ENCODE measurements at regions not wholly inside any gene's neighbourhood (a gene's known extent, or its start where the extent isn't known, plus 50 kb on each side); places are given as distances from the start of the nearest gene placed in this dataset.

DNA sequence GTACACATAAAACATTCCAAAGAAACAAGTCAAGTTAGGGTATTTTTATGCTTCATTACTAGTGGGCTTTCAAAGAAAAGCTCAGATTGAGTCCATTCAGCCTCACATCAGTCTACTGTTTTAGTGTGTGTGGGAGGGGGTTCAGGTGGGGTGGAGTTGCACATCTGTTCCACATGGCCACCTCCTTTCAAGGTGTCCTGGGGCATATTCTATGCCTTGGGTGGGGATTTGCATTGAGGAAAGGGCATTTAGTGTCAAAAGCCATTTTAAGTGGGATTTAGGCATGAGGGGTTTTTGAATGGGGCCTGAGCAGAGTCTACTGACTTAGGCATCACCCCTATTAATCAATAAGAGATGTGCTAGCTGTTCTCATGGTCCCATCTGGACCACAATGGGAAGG, 983.1 kb downstream of the TLE4 start:
- no peak for DNase-seq (ENCODE audit: low read depth in 2 of 2)

DNA sequence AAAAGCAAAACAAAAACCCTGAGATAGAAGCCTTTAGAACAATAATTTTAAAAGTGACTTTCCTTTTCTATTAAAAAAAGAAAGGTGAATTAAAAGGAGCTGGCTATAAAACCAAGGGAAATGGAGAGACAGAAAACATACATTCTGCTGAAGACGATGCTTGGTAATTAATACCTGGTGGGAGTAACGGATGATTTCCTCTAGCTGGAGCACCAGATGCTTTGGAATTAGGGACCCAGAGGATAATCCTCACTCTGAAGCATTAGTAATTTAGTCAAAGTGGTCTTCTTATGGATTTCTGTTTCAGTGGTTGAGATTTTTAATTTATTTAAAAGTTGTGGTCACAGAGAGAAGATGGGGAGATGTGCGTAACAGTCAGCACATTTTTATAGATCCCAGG, 982.5 kb downstream of the TLE4 start:
- DNase-seq (ENCODE audit: low read depth in 2 of 2): no peak

DNA sequence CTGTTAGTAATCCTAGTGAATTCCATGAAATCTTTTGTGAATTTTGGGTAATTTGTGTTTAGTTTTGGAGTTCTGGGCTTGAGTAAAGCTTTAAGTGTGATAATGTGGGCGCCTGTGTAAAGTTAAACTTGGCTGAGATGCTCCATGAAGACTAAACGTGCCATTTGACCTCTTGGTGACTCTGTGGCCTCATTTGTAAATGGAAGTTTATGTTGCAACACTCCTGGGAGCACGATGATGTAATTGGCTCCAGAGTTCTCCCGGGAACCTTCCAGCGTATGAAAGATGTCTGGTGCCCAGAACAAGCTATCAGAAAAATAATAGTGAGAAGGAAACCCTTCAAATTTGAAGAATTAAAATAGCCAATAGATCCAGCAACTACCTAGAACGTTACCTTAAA, 981.2 kb downstream of the TLE4 start:
- no peak for DNase-seq (ENCODE audit: low read depth in 2 of 2)

DNA sequence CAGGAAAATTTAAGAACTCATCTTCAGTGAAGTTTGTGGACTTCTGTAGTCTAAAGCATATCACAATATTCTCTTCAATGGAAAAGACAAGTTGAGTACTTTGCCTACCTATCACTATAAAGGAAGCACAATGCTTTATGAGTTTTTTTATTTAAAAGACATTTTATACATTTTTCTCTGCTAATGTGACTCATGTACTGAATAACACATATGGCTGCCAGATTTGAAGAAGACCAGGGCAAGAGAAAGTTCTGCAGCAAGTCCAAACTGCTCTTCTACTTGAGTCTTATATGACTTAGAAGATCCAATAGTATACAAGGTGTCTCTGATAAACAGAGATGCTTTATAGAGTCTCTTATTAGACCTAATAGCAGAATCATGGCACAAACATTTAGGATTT, 978.4 kb downstream of the TLE4 start:
- DNase-seq (ENCODE audit: low read depth in 2 of 2): no peak

DNA sequence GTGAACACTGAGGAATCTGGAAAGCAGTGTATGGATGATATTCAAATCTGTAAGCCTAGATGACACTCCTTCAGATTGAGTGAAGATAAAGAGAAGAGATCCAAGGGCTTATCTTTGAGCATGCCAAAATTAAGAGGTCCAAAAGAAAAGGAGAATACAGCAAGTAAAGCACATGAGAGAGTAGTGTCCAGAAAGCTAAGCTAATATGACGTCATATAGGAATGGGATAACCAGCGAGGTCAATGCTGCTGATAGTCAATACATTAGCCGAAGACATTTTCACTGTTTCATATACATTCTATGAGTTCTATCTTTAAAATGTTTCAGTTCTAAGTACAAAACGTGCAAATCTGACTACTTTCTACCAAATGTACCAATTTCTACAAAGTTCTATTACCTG, 975.8 kb downstream of the TLE4 start:
- DNase-seq (ENCODE audit: low read depth in 2 of 2): no peak

DNA sequence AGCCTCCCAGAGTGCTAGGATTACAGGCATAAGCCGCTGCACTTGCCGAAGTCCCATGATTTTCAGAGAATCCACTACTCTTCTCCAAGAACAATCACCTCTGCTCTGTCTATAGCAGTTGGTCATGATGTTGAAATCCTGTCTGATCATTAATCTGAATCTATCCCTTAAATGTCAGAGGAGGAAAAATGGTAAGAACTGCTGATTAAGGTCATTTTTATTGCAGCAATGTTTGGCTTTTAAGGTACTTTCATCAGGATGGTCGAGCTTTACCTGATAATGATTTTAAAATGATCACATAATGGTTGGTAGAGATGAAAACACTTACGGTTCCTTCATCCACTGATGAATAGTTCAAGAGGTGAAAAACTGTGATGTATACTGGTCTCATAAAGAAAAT, 968.6 kb downstream of the TLE4 start:
- DNase-seq (ENCODE audit: low read depth in 2 of 2): no peak

DNA sequence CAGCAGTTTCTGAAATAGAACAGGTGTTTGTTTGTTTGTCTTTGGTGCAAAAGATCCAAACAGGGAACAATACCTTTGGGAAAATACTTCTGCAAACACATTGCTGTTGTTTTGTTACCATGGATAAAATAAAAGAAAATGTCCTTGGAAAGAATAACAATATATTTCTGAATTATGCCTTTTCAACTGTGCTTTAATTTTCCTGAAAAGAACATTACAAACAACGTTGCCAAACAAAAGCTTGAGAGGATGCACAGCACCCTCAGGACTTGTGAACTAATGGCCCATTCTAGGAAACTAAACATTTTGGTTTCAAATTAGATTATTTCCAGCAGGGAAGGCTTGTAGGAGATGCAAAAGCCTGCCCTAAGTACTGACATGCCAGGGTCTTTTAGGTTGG, 967.2 kb downstream of the TLE4 start:
- DNase-seq (ENCODE audit: low read depth in 2 of 2): no peak

DNA sequence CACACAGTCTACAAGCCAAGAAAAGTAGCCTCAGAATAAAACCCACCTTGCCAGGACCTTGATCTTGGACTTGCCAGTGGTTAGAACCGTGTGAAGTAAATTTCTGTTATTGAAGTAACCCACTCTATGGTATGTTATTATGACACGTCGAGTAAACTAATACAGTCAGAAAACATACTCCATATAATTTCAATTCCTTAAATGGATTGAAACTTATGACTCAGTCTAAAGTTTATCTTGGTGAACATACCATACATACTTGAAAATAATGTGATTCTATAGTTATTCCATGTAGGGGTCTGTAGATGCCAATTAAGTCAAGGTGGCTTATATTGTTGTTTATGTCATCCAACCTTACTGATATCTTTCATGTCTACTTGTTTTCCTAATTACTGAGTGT, 950.7 kb downstream of the TLE4 start:
- no peak for DNase-seq (ENCODE audit: low read depth in 2 of 2)

DNA sequence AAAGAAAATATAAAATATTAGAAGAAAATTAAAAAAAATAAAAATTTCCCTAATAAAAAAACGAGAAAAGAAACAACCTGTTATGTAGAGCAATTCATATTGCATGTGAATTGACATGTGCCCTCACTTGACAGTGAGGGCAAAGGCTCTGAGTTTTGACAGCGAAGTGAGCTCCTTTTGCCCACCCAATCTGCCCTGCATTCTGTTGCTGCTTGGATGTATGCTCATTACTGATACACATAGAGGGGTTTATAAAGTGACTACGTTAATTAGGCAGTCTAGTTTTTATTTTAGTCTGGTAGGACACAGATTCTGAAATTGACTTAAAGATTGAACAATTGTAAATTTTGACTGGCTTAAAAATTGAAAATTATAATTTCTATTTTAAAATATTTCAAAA, 949.4 kb downstream of the TLE4 start:
- no peak for DNase-seq (ENCODE audit: low read depth in 2 of 2)

DNA sequence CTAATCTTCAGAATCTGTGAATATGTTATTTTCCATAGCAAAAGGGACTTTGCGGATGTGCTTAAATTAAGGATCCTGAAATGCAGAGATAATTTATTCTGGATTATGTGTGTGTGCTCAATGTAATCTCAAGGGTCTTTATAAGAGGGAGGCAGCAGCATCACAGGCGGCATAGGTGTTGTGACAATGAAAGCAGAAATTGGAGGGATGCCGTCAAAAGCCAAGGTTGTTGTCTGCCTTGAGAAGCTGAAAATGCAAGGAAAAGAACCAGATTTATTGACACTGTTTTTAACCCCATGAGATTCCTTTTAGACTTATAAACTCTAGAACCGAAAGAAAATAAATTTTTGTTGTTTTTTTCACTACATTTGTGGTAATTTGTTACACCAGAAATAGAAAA, 948.5 kb downstream of the TLE4 start:
- no peak for DNase-seq (ENCODE audit: low read depth in 2 of 2)

DNA sequence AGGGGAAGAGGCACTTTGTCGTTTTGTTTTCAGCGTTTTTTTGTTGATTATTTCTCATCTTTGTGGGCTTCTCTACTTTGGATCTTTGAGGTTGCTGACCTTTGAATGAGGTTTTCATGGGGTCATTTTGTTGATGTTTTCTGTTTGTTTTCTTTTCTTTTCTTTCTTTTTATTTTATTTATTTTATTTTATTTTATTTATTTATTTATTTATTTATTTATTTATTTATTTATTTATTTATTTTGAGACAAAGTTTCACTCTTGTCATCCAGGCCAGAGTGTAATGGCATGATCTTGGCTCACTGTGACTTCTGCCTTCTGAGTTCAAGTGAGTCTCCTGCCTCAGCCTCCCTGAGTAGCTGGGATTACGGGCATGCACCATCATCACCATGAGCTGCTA, 946.7 kb downstream of the TLE4 start:
- no peak for DNase-seq (ENCODE audit: low read depth in 2 of 2)

DNA sequence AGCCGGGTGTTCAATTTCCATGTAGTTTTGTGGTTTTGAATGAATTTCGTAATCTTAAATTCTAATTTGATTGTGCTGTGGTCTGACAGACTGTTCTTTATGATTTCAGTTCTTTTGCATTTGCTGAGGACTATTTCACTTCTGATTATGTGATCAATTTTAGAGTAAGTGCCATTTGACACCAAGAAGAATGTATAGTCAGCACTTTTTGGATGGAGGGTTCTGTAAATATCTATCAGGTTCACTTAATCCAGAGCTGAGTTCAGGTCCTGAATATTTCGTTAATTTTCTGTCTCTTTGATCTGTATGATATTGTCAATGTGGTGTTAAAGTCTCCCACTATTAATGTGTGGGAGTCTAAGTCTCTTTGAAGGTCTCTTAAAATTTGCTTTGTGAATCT, 944.9 kb downstream of the TLE4 start:
- DNase-seq (ENCODE audit: low read depth in 2 of 2): no peak

DNA sequence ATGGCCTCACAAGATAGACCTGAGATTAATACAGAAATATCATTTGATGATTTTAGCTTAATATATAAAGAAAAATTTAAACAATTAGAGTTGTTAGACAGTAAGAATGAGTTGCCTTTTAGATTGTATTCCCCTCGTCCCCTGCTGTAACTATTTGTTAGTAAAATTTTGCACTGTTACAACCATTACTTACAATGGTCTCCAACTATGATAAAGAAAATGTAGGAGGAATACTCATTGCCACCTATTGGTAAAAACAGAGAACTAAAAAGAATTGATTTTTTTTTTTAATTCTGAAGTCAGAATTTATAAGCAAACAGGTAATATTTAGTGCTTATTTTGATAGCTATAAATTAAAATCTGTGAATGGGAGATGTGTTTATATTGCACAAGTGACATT, 937.6 kb downstream of the TLE4 start:
- no peak for DNase-seq (ENCODE audit: low read depth in 2 of 2)

DNA sequence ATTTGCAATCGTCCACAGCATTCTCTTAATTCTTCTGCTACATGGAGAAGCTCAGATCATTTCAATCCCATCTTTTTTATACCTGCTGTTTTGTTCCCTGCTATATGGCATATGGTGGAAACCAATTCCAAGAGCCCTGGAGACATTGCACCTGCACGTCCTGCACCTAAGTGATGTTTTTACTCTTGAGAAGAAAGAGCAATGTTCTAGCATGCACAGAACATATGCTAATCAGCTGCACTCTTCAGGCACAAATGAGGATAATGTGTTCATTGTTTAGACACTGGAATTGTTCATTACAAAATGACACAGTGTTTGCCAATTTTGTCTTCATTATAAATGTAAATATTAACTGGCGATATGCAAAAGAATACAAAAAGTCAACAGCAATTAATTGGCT, 935.8 kb downstream of the TLE4 start:
- DNase-seq (ENCODE audit: low read depth in 2 of 2): no peak

DNA sequence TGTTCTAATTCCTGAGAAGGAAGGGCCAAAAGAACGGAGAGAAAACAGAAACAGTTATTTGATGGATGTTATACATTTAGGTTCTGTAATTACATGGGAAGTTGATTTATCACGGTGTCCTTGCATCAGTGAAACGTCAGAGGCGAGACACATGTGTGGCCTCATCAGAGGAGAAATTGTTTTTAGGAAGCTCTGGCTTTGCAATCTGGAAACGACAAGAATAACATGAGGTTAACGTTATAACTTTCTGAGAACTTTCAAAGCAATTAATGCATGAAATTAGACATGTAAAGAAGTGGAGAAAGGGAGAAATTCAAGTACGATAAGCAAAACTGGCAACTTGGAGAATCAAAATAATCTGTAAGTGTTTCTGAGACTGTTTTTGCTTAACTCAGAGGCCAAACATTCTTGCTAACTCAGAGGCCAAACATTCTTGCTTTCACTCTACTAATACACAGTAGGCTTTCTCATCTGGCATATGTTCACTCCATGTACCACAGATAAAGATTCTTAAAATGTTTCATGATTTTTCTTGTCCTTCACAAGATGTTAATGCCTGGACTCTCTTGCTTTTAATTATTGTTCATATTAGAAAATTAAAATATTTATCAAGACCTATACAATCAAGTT, 933.0 kb downstream of the TLE4 start:
- no peak for DNase-seq (ENCODE audit: low read depth in 2 of 2)

DNA sequence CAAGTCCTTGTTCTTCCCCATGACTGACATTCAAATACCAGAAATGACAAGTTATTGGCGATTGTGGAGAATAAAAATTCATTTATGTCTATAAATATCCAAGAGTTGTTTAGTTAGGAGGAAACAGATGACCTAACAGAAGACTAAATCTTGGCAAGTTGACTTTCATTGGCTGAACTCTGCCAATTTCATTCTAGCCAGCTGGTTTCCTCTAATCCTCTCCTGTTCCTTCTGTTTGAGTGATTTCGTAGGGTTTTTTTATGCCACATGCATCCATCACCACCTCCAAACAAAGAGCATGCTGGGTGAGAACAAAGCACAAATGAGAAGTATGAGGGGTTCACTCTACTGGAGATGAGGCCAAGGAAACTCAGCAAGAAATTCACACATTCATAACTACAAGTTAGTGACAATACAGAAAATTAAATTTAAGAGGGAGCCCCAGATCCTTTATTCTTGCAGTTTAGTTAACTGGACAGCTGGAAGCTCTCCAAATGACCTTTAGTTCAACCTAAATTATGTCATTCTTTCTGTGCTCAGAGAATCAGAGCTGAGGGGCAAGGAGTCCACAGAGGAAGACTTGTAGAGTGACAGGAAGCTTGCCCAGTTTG, 932.0 kb downstream of the TLE4 start:
- no peak for DNase-seq (ENCODE audit: low read depth in 2 of 2)

DNA sequence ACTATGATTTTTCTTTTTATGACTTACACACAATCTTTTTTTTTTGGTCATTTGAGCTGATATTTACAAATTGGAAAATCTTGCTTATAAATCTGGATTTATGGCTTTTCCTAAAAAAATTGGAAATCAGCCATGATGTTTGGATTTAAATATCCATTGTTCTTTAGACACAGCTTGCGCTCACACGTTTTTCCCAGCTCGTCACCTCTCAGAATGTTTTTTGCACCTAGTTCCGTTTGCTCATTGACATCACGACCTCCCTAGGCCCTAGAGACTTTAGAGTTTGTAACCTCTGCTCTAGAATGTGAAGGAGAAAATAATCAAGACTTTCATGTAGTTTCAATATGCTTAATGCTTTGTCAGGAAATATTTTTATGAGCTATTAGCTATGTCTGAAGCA, 930.5 kb downstream of the TLE4 start:
- no peak for DNase-seq (ENCODE audit: low read depth in 2 of 2)

DNA sequence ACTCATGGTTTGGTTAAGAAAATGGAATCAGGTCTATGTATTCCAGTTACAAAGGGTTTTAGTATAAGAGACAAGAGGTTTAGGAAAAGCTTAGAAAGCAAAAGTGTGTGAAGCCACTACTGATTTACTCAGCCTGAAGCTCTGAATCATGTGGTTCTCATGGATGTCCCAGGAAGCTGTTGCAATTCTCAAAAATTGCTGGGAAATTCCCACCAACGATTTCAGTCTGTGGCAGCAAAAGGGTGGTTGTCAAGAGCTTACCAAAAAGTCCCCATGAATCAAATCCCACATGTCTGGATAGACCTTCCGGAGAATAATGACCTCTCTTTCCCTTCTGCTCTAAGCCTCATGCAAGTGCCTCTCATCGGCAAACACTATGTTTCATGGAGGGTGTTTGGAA, 929.9 kb downstream of the TLE4 start:
- no peak for DNase-seq (ENCODE audit: low read depth in 2 of 2)

DNA sequence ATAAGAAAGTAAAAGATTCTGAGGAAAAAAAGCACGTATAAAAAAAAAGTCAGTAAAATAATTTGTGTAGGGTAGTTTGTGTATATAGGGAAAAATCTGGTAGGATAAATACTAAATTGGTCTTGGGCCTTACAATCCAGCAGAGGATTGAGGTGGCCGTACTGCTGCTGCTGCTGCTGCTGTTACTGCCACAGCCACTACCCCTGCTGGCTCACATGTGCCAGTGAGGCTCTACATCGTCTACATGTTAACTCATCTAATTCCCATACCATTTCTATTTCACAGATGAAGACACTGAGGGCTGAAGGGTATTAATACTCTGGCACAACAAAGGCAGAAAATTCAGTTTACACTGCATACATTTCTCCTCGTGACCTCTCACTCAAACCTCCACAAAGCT, 928.5 kb downstream of the TLE4 start:
- DNase-seq (ENCODE audit: low read depth in 2 of 2): no peak

DNA sequence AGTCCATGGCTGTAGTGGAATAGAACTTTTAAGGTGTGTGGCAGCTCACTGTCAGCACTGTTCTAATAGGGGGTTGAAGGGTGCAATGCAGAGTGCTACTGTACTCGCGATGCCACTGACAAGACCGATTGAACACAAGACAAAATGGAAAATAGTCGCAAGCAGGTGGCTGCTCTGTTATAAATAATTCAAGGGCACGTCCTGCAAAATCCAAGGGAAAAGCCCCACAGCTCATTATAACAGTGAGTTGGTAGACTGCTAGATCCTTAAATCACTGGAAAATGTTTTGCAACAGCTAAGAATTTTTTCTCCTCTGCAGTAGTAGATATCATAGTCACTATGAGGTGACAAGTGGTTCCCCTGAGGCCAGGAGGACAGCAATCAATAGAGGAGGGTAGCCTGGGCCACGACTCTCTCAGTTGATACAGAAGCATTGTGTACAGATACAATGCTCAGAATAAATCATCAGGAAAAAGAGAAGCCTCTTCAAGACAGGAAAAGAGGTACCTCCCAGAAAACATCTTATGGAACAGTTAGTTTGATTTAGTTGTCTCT, 926.3 kb downstream of the TLE4 start:
- no peak for DNase-seq (ENCODE audit: low read depth in 2 of 2)

DNA sequence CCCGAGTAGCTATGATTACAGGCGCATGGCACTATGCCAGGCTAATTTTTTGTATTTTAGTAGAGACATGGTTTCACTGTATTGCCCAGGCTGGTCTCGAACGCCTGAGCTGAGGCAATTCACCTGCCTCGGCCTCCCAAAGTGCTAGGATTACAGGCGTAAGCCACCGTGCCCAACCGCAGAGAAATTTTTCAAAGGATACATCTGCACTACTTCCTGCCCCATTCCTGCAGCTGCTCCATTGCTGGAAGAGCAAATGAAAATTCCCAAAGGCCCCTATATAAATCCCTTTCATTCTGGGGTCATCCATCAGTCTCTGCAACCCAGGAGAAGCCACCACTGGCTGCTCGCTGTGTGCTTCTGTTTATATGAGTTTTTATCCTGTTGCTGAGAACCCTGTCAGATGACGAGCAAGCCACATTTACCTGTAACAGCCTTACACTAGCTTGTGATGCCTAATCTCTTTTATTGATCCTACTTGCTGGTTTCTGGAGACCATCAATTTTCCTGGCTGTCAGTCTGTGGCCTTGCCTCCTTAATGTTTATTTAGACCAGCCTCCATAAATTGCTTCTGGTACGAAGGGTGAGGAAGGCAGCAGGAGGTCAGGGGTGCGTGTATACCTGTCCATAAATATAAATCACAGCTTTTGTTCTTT, 925.3 kb downstream of the TLE4 start:
- DNase-seq (ENCODE audit: low read depth in 2 of 2): no peak

DNA sequence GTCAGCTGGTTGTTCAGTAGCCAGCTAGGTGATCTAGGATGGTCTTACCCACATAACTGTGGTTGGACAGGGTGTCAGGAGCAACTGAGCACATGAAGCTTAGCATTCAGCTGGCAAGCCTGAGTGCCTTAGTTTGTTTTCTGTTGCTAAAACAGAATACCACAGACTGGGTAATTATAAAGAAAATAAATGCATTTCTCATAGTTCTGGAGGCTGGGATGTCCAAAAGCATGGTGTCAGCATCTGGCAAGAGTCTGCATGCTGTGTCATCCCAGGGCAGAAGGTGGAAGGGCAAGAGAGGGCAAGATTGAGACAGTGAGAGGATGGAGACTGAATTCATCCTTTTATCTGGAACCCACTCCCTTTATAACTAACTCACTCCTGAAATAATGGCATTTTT, 921.5 kb downstream of the TLE4 start:
- no peak for DNase-seq (ENCODE audit: low read depth in 2 of 2)

DNA sequence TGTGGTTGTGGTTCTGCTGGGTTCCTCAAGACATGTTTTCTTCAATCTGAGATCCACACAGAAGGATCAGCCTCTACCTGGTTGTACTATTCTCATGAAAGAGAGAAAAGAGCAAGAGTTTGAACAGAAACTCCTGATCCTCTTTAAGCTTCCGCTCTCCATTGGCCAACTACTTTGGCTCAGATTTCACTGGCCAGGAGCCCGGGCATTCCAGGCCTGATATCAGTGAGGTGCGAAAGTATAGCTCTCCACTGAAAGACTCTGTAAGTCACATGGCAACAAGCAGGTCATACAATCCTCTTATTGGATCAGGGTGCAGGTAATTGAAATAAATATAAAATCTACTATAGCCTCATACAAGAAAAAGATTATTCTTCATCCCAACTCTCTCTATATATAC, 920.5 kb downstream of the TLE4 start:
- no peak for DNase-seq (ENCODE audit: low read depth in 2 of 2)

Measured in stimulated activated CD4-positive, alpha-beta T cell treated with anti-CD3 and anti-CD28 coated beads, Interleukin-1b, Interleukin-23, amount 100 ng/mL, for 4 hours (primary cell).